Smooth muscle cell (in vitro differentiated cells): ENCODE measurements at regions not wholly inside any gene's neighbourhood (a gene's known extent, or its start where the extent isn't known, plus 50 kb on each side); places are given as distances from the start of the nearest gene placed in this dataset.

Experiments used
- DNase-seq: peaks from one replicate; lab custom pipeline; 2025; ENCODE audit not compliant: unreplicated experiment; lab: John Stamatoyannopoulos, UW
- H2AFZ ChIP-seq: fragments of 200-600 bp; sonication (generic); 2 replicates; pipeline ENCODE4 v1.6.0; 2016; ENCODE audit warnings: antibody characterized with exemption, low read depth, mild to moderate bottlenecking
- H3F3A ChIP-seq: fragments of 200-600 bp; sonication (generic); 2 replicates; pipeline ENCODE4 v1.6.0; 2017; ENCODE audit warnings: antibody characterized with exemption, low read depth
- H3K27ac ChIP-seq: fragments of 200-600 bp; sonication (generic); 2 replicates; pipeline ENCODE4 v1.5.1; 2016; ENCODE audit warnings: low read depth, mild to moderate bottlenecking
- H3K27me3 ChIP-seq: fragments of 200-600 bp; sonication (generic); 2 replicates; pipeline ENCODE4 v1.6.1; 2016; ENCODE audit warnings: low read depth, mild to moderate bottlenecking
- H3K36me3 ChIP-seq: fragments of 200-600 bp; sonication (generic); 2 replicates; pipeline ENCODE4 v1.5.1; 2016; ENCODE audit warnings: low read depth
- H3K4me1 ChIP-seq: fragments of 200-600 bp; sonication (generic); 2 replicates; pipeline ENCODE4 v1.5.1; 2016; ENCODE audit warnings: low read depth
- H3K4me2 ChIP-seq: fragments of 200-600 bp; sonication (generic); 2 replicates; pipeline ENCODE4 v1.6.0; 2016; ENCODE audit warnings: mild to moderate bottlenecking
- H3K4me3 ChIP-seq: fragments of 200-600 bp; sonication (generic); 2 replicates; pipeline ENCODE4 v1.5.1; 2016; ENCODE audit warnings: mild to moderate bottlenecking
- H3K79me2 ChIP-seq: fragments of 200-600 bp; sonication (generic); 2 replicates; pipeline ENCODE4 v1.6.0; 2016; ENCODE audit warnings: low read depth, mild to moderate bottlenecking
- H3K9ac ChIP-seq: fragments of 200-600 bp; sonication (generic); 2 replicates; pipeline ENCODE4 v1.6.0; 2016; ENCODE audit warnings: low read depth
- H3K9me3 ChIP-seq: fragments of 200-600 bp; sonication (generic); replicated peaks from 2 replicates; pipeline ENCODE4 v1.5.1; 2016; ENCODE audit warnings: low read depth
- H4K20me1 ChIP-seq: fragments of 200-600 bp; sonication (generic); 2 replicates; pipeline ENCODE4 v1.6.0; 2016; ENCODE audit warnings: low read depth
- WGBS: methylation state at CpG from one replicate; pipeline ENCODE4 v1.1.7; 2016; ENCODE audit warnings: low lambda C conversion rate; 5-methylcytosine and 5-hydroxymethylcytosine counted together
- TF ChIP-seq, protein P1 (sequence below): fragments of 200-600 bp; sonication (generic); IDR thresholded peaks from 2 replicates; pipeline ENCODE4 v1.5.1; 2017; ENCODE audit warnings: borderline replicate concordance, mild to moderate bottlenecking, antibody characterized with exemption; ENCODE audit not compliant: insufficient read depth, poor library complexity, severe bottlenecking

DNA sequence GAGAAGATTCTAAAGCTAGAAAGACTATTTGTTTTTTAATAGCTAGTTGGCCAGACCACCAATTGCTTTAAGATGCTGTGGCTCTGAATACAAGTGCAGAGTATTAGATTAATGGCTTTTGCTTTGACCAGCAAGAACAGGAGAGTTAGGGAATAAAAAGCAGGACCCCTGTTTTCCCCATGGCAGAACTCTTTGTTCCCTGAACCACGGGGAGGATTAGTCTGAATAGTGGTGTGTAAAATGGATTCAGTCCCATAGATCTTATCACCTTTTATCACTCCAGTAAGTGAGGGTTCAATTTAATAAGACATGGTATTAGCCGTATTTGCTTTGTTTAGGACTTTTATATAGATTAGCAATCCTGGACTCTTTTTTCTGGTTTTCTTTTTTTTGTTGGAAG lies 562.6 kb upstream of the DPPA4 start:
- H3K4me1 ChIP-seq: no peaks in the 10 kb centered on the region

DNA sequence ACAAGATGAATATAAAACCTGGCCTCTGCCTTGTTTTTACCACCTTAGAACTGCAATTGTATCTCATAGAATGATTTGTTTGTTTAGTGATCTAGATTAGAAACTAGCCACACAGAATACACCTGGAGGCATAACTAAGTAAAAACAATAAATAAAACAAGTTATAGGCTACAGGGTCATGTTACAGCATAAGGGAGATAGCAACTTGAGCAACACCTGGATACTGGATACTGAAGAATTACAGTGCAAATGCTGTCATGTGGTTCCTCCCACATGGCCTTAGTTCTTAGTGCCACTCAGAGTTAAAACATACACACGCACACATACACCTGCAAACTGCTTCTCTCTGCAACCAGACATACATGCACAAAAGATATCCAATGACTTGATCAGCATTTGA lies 563.4 kb upstream of the DPPA4 start:
- no peaks in the 10 kb centered on the region for H3K36me3 ChIP-seq
- no peaks in the 10 kb centered on the region for H3K4me1 ChIP-seq
- H3K79me2 ChIP-seq: no peaks in the 10 kb centered on the region
- no peak overlapping the region for H3K4me2 ChIP-seq
- no peak overlapping the region for H3K9ac ChIP-seq
- no peaks in the 10 kb centered on the region for H3F3A ChIP-seq
- no peak overlapping the region for H3K4me3 ChIP-seq
- no peaks in the 10 kb centered on the region for H3K9me3 ChIP-seq
- H4K20me1 ChIP-seq: no peaks in the 10 kb centered on the region
- TF ChIP-seq, protein P1, sequence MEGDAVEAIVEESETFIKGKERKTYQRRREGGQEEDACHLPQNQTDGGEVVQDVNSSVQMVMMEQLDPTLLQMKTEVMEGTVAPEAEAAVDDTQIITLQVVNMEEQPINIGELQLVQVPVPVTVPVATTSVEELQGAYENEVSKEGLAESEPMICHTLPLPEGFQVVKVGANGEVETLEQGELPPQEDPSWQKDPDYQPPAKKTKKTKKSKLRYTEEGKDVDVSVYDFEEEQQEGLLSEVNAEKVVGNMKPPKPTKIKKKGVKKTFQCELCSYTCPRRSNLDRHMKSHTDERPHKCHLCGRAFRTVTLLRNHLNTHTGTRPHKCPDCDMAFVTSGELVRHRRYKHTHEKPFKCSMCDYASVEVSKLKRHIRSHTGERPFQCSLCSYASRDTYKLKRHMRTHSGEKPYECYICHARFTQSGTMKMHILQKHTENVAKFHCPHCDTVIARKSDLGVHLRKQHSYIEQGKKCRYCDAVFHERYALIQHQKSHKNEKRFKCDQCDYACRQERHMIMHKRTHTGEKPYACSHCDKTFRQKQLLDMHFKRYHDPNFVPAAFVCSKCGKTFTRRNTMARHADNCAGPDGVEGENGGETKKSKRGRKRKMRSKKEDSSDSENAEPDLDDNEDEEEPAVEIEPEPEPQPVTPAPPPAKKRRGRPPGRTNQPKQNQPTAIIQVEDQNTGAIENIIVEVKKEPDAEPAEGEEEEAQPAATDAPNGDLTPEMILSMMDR: no peak
- no peak overlapping the region for H3K27ac ChIP-seq
- 88% methylated on average over 1 of the region's 1 CpG for WGBS
- H3K27me3 ChIP-seq: no peaks in the 10 kb centered on the region
- no peak overlapping the region for H2AFZ ChIP-seq
- DNase-seq: no peak

More for the DNA sequence above, 562.6 kb upstream of the DPPA4 start:
- no peak overlapping the region for H3K9ac ChIP-seq
- no peak for DNase-seq
- no peak overlapping the region for H3K4me2 ChIP-seq
- H3F3A ChIP-seq: no peaks in the 10 kb centered on the region
- no peak overlapping the region for H3K27ac ChIP-seq
- no peaks in the 10 kb centered on the region for H3K79me2 ChIP-seq
- H3K27me3 ChIP-seq: no peaks in the 10 kb centered on the region
- H3K4me3 ChIP-seq: no peak overlapping the region
- H3K9me3 ChIP-seq: no peaks in the 10 kb centered on the region
- WGBS: 53% methylated on average over 2 of the region's 2 CpGs
- no peaks in the 10 kb centered on the region for H3K36me3 ChIP-seq
- H2AFZ ChIP-seq: no peak overlapping the region
- TF ChIP-seq, protein P1: no peak
- no peaks in the 10 kb centered on the region for H4K20me1 ChIP-seq

DNA sequence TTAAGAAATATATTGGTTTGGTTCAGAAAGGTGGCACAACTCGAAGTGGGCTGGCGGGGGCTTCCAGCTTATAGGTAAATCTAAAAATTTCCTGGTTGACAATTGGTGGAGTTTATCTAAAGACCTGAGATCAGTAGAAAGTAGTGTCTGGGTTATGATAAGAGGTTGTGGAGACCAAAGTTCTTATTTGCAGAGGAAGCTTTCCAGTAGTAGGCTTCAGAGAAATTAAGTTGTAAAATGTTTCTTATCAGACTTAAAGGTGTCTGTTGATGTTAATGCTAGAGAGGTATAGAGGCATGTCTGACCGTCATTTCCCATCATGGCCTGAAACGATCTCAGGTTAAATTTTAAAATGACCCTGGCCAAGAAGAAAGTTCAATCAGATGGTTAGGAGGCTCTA lies 565.2 kb upstream of the DPPA4 start:
- Histone ChIP-seq H3K4me1 (no peaks in the 10 kb centered on the region), H3F3A (no peaks in the 10 kb centered on the region), H3K9me3 (no peaks in the 10 kb centered on the region), H3K27ac (no peak overlapping the region), H4K20me1 (no peaks in the 10 kb centered on the region), H3K4me3 (no peak overlapping the region), H3K4me2 (no peak overlapping the region), H3K9ac (no peak overlapping the region), H3K27me3 (no peaks in the 10 kb centered on the region), H3K36me3 (no peaks in the 10 kb centered on the region), H2AFZ (no peak overlapping the region), H3K79me2 (no peaks in the 10 kb centered on the region)
- no peak for DNase-seq
- TF ChIP-seq, protein P1: no peak
- WGBS: 88% methylated on average over 4 of the region's 4 CpGs

DNA sequence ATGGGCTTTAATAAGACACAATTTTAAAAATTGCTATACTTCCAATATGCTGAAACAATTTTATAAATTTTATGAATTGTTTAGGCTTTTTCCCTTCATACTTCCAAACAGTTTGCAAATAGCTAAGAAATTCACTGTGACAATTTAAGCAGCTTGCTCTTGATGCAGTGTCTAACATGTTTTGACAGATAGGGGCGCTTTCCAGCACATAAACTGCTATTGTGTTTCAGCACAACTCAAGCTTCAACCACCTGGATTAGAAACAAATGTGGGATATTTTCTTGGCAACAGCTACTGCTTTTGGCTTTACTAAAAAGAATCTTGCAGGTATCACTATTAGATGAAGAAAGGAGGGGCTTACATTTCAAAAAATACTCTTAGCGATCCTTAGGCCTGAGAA lies 565.8 kb upstream of the DPPA4 start:
- TF ChIP-seq, protein P1: no peak
- WGBS: 90% methylated on average over 2 of the region's 2 CpGs
- H2AFZ ChIP-seq: no peak overlapping the region

More for the DNA sequence above, 565.8 kb upstream of the DPPA4 start:
- Histone ChIP-seq H4K20me1 (no peaks in the 10 kb centered on the region), H3K4me3 (no peak overlapping the region), H3K27ac (no peak overlapping the region), H3K27me3 (no peaks in the 10 kb centered on the region), H3K36me3 (no peaks in the 10 kb centered on the region), H3K79me2 (no peaks in the 10 kb centered on the region), H3K9me3 (no peaks in the 10 kb centered on the region), H3K9ac (no peak overlapping the region), H3K4me2 (no peak overlapping the region), H3F3A (no peaks in the 10 kb centered on the region), H3K4me1 (no peaks in the 10 kb centered on the region)
- DNase-seq: no peak
